ENCODE measurements at regions not wholly inside any gene's neighbourhood (a gene's known extent, or its start where the extent isn't known, plus 50 kb on each side); places are given as distances from the start of the nearest gene placed in this dataset.

GRCh38 chr18:41042866-41043265 is 912.2 kb upstream of the PIK3C3 start:
- H3K36me3 ChIP-seq (ENCODE audit: control insufficient read depth in 1 of 2, insufficient read depth in 2 of 2, low read depth in 1 of 2, low read length in 2 of 2), result no peaks in the 10 kb centered on the region
- H3K9me3 ChIP-seq (ENCODE audit: control insufficient read depth, low read length), result peaks cover 12% of the 10 kb centered on the region
- H4K8ac ChIP-seq (ENCODE audit: low read length), result no peak overlapping the region
- no peak overlapping the region for H3K9ac ChIP-seq (ENCODE audit: low read length)
- H3K4me1 ChIP-seq (ENCODE audit: control insufficient read depth, insufficient read depth, low read depth, low read length), result no peaks in the 10 kb centered on the region
- no peak overlapping the region for H3K4ac ChIP-seq (ENCODE audit: low read depth in 1 of 2, low read length in 2 of 2)
- no peaks in the 10 kb centered on the region for H3K79me1 ChIP-seq (replicated peaks; ENCODE audit: low read length, poor library complexity, severe bottlenecking)
- no peak overlapping the region for H4K91ac ChIP-seq (ENCODE audit: low read length)
- no peak for DNase-seq
- H2BK5ac ChIP-seq (ENCODE audit: low read depth, low read length, poor library complexity, severe bottlenecking), result no peak overlapping the region
- no peak overlapping the region for H3K14ac ChIP-seq (ENCODE audit: low read length in 2 of 2)
- H2BK15ac ChIP-seq (ENCODE audit: low read depth, poor library complexity, severe bottlenecking), result no peak overlapping the region
- H3K23ac ChIP-seq (ENCODE audit: low read length in 2 of 2), result no peak overlapping the region
- no peak overlapping the region for H3K4me3 ChIP-seq (ENCODE audit: insufficient read depth in 1 of 2, low read depth in 1 of 2, low read length in 2 of 2)
- no peaks in the 10 kb centered on the region for H3K27me3 ChIP-seq (ENCODE audit: control insufficient read depth in 1 of 2, insufficient read depth in 1 of 2, low read length in 2 of 2)
- no peak overlapping the region for H2BK12ac ChIP-seq (ENCODE audit: low read length in 2 of 2)
- H3K27ac ChIP-seq (ENCODE audit: low read length, poor library complexity, severe bottlenecking), result no peak overlapping the region
- H2AFZ ChIP-seq (ENCODE audit: low read depth, low read length), result no peak overlapping the region
- H2BK120ac ChIP-seq (ENCODE audit: low read depth, low read length), result no peak overlapping the region
- H2AK5ac ChIP-seq (ENCODE audit: low read length, severe bottlenecking), result no peak overlapping the region
- no peak overlapping the region for H3K4me2 ChIP-seq (ENCODE audit: low read length, poor library complexity, severe bottlenecking)
- no peak overlapping the region for H3K18ac ChIP-seq (ENCODE audit: low read depth in 1 of 2, low read length in 2 of 2)

- Histone ChIP-seq H3K9ac (ENCODE audit: low read length) (no peak overlapping the region), H3K79me1 (replicated peaks; ENCODE audit: low read length, poor library complexity, severe bottlenecking) (no peaks in the 10 kb centered on the region), H3K4me1 (ENCODE audit: control insufficient read depth, insufficient read depth, low read depth, low read length) (no peaks in the 10 kb centered on the region), H3K4ac (ENCODE audit: low read depth in 1 of 2, low read length in 2 of 2) (no peak overlapping the region), H2AK5ac (ENCODE audit: low read length, severe bottlenecking) (no peak overlapping the region), H2BK5ac (ENCODE audit: low read depth, low read length, poor library complexity, severe bottlenecking) (no peak overlapping the region), H3K27ac (ENCODE audit: low read length, poor library complexity, severe bottlenecking) (no peak overlapping the region), H2BK12ac (ENCODE audit: low read length in 2 of 2) (no peak overlapping the region), H3K36me3 (ENCODE audit: control insufficient read depth in 1 of 2, insufficient read depth in 2 of 2, low read depth in 1 of 2, low read length in 2 of 2) (no peaks in the 10 kb centered on the region), H3K9me3 (ENCODE audit: control insufficient read depth, low read length) (peaks cover 16% of the 10 kb centered on the region), H3K27me3 (ENCODE audit: control insufficient read depth in 1 of 2, insufficient read depth in 1 of 2, low read length in 2 of 2) (no peaks in the 10 kb centered on the region), H3K4me2 (ENCODE audit: low read length, poor library complexity, severe bottlenecking) (no peak overlapping the region), H2BK15ac (ENCODE audit: low read depth, poor library complexity, severe bottlenecking) (no peak overlapping the region), H3K14ac (ENCODE audit: low read length in 2 of 2) (no peak overlapping the region), H2BK120ac (ENCODE audit: low read depth, low read length) (no peak overlapping the region), H3K4me3 (ENCODE audit: insufficient read depth in 1 of 2, low read depth in 1 of 2, low read length in 2 of 2) (no peak overlapping the region), H2AFZ (ENCODE audit: low read depth, low read length) (no peak overlapping the region), H3K23ac (ENCODE audit: low read length in 2 of 2) (no peak overlapping the region), H4K91ac (ENCODE audit: low read length) (no peak overlapping the region), H3K18ac (ENCODE audit: low read depth in 1 of 2, low read length in 2 of 2) (no peak overlapping the region), H4K8ac (ENCODE audit: low read length) (no peak overlapping the region)
- DNase-seq, result peak; percentile 63
- no CpG with 5 or more reads among the region's 1 CpG for WGBS
Observed at GRCh38 chr18:41038071-41038470, 917.0 kb upstream of the PIK3C3 start.

GRCh38 chr18:41036346-41036745 is 918.7 kb upstream of the PIK3C3 start:
- WGBS, result 100% methylated on average over 5 of the region's 6 CpGs
- Histone ChIP-seq H3K18ac (ENCODE audit: low read depth in 1 of 2, low read length in 2 of 2) (peak overlapping the region in 1 of 2 experiments; percentile 2), H2AFZ (ENCODE audit: low read depth, low read length) (no peak overlapping the region), H3K9ac (ENCODE audit: low read length) (no peak overlapping the region), H3K27ac (ENCODE audit: low read length, poor library complexity, severe bottlenecking) (no peak overlapping the region), H3K4me3 (ENCODE audit: insufficient read depth in 1 of 2, low read depth in 1 of 2, low read length in 2 of 2) (no peak overlapping the region), H2BK5ac (ENCODE audit: low read depth, low read length, poor library complexity, severe bottlenecking) (no peak overlapping the region), H4K91ac (ENCODE audit: low read length) (no peak overlapping the region), H3K4me1 (ENCODE audit: control insufficient read depth, insufficient read depth, low read depth, low read length) (no peaks in the 10 kb centered on the region), H3K79me1 (replicated peaks; ENCODE audit: low read length, poor library complexity, severe bottlenecking) (no peaks in the 10 kb centered on the region), H2BK120ac (ENCODE audit: low read depth, low read length) (no peak overlapping the region), H4K8ac (ENCODE audit: low read length) (no peak overlapping the region), H3K4ac (ENCODE audit: low read depth in 1 of 2, low read length in 2 of 2) (no peak overlapping the region), H2BK15ac (ENCODE audit: low read depth, poor library complexity, severe bottlenecking) (no peak overlapping the region), H3K23ac (ENCODE audit: low read length in 2 of 2) (no peak overlapping the region), H3K36me3 (ENCODE audit: control insufficient read depth in 1 of 2, insufficient read depth in 2 of 2, low read depth in 1 of 2, low read length in 2 of 2) (no peaks in the 10 kb centered on the region), H3K9me3 (ENCODE audit: control insufficient read depth, low read length) (peaks cover 11% of the 10 kb centered on the region), H3K4me2 (ENCODE audit: low read length, poor library complexity, severe bottlenecking) (no peak overlapping the region), H2AK5ac (ENCODE audit: low read length, severe bottlenecking) (no peak overlapping the region), H3K14ac (ENCODE audit: low read length in 2 of 2) (peak overlapping the region in 1 of 2 experiments; percentile 3), H2BK12ac (ENCODE audit: low read length in 2 of 2) (no peak overlapping the region), H3K27me3 (ENCODE audit: control insufficient read depth in 1 of 2, insufficient read depth in 1 of 2, low read length in 2 of 2) (no peaks in the 10 kb centered on the region)
- DNase-seq, result no peak

GRCh38 chr18:41034413-41034812 is 920.6 kb upstream of the PIK3C3 start:
- H3K79me1 ChIP-seq (replicated peaks; ENCODE audit: low read length, poor library complexity, severe bottlenecking), result no peaks in the 10 kb centered on the region
- peak overlapping the region in 1 of 2 experiments; percentile 43 for H3K18ac ChIP-seq (ENCODE audit: low read depth in 1 of 2, low read length in 2 of 2)
- H3K14ac ChIP-seq (ENCODE audit: low read length in 2 of 2), result no peak overlapping the region
- H2BK12ac ChIP-seq (ENCODE audit: low read length in 2 of 2), result no peak overlapping the region
- no peak overlapping the region for H3K4me2 ChIP-seq (ENCODE audit: low read length, poor library complexity, severe bottlenecking)
- no peaks in the 10 kb centered on the region for H3K4me1 ChIP-seq (ENCODE audit: control insufficient read depth, insufficient read depth, low read depth, low read length)
- H2BK120ac ChIP-seq (ENCODE audit: low read depth, low read length), result no peak overlapping the region
- peaks cover 7% of the 10 kb centered on the region for H3K9me3 ChIP-seq (ENCODE audit: control insufficient read depth, low read length)
- no peak overlapping the region for H3K4ac ChIP-seq (ENCODE audit: low read depth in 1 of 2, low read length in 2 of 2)
- no peaks in the 10 kb centered on the region for H3K27me3 ChIP-seq (ENCODE audit: control insufficient read depth in 1 of 2, insufficient read depth in 1 of 2, low read length in 2 of 2)
- H4K8ac ChIP-seq (ENCODE audit: low read length), result no peak overlapping the region
- H3K9ac ChIP-seq (ENCODE audit: low read length), result no peak overlapping the region
- H3K23ac ChIP-seq (ENCODE audit: low read length in 2 of 2), result no peak overlapping the region
- H3K36me3 ChIP-seq (ENCODE audit: control insufficient read depth in 1 of 2, insufficient read depth in 2 of 2, low read depth in 1 of 2, low read length in 2 of 2), result no peaks in the 10 kb centered on the region
- no peak overlapping the region for H2BK5ac ChIP-seq (ENCODE audit: low read depth, low read length, poor library complexity, severe bottlenecking)
- H4K91ac ChIP-seq (ENCODE audit: low read length), result no peak overlapping the region
- H2BK15ac ChIP-seq (ENCODE audit: low read depth, poor library complexity, severe bottlenecking), result no peak overlapping the region
- DNase-seq, result no peak
- no CpG with 5 or more reads among the region's 2 CpGs for WGBS
- no peak overlapping the region for H3K27ac ChIP-seq (ENCODE audit: low read length, poor library complexity, severe bottlenecking)
- no peak overlapping the region for H2AFZ ChIP-seq (ENCODE audit: low read depth, low read length)
- no peak overlapping the region for H2AK5ac ChIP-seq (ENCODE audit: low read length, severe bottlenecking)
- H3K4me3 ChIP-seq (ENCODE audit: insufficient read depth in 1 of 2, low read depth in 1 of 2, low read length in 2 of 2), result no peak overlapping the region
